Keratinocyte (primary cell): ENCODE measurements at regions not wholly inside any gene's neighbourhood (a gene's known extent, or its start where the extent isn't known, plus 50 kb on each side); places are given as distances from the start of the nearest gene placed in this dataset.

ENCODE experiments used
- DNase-seq: peaks from one replicate; pipeline ENCODE4 v3.0.0-alpha.2; 2011; ENCODE audit warnings: low read depth, missing footprints, low spot score
- FAIRE-seq: peaks from 2 replicates; lab custom pipeline; 2011; peaks lifted over from hg19 to GRCh38; lab: Jason Lieb, UNC
- H2AFZ ChIP-seq: 2 replicates; pipeline ENCODE4 v1.6.0; 2012; ENCODE audit warnings: low read length, control low read depth, inconsistent platforms; ENCODE audit not compliant: control insufficient read depth
- H3K27ac ChIP-seq: 2 replicates; pipeline ENCODE4 v1.5.1; 2011; ENCODE audit warnings: low read length; ENCODE audit not compliant: control insufficient read depth, insufficient read depth
- H3K27me3 ChIP-seq: 3 replicates; pipeline ENCODE4 v1.6.0; 2011; ENCODE audit warnings: low read length; ENCODE audit not compliant: control insufficient read depth, insufficient read depth; ENCODE audit errors: extremely low read depth
- H3K36me3 ChIP-seq, 2 experiments: 2 replicates in 1 of 2; 3 replicates in 1 of 2; pipeline ENCODE4 v1.5.1; 2011; ENCODE audit warnings: low read length in 2 of 2, mild to moderate bottlenecking in 1 of 2; ENCODE audit not compliant: control insufficient read depth in 2 of 2, insufficient read depth in 2 of 2; ENCODE audit errors: extremely low read depth in 1 of 2
- H3K4me1 ChIP-seq: 3 replicates; pipeline ENCODE4 v1.5.1; 2011; ENCODE audit warnings: low read length; ENCODE audit not compliant: control insufficient read depth, insufficient read depth; ENCODE audit errors: extremely low read depth
- H3K4me2 ChIP-seq: 3 replicates; pipeline ENCODE4 v1.6.0; 2011; ENCODE audit warnings: low read depth, low read length; ENCODE audit not compliant: control insufficient read depth, insufficient read depth; ENCODE audit errors: extremely low read depth
- H3K4me3 ChIP-seq, 3 experiments: fragments of 200-600 bp in 1 of 3; sonication (generic) in 1 of 3; 2 replicates in 2 of 3; 3 replicates in 1 of 3; pipeline ENCODE4 v1.5.1; 2011 to 2016; ENCODE audit warnings: low read length in 3 of 3, mild to moderate bottlenecking in 3 of 3, control low read depth in 2 of 3, inconsistent platforms in 1 of 3, low read depth in 1 of 3, mixed read lengths in 1 of 3, mixed run types in 1 of 3, moderate library complexity in 1 of 3; ENCODE audit not compliant: control insufficient read depth in 2 of 3, insufficient read depth in 2 of 3; ENCODE audit errors: extremely low read depth in 1 of 3
- H3K79me2 ChIP-seq: 2 replicates; pipeline ENCODE4 v1.6.0; 2012; ENCODE audit warnings: low read length; ENCODE audit not compliant: control insufficient read depth, insufficient read depth
- H3K9ac ChIP-seq: 3 replicates; pipeline ENCODE4 v1.6.0; 2011; ENCODE audit warnings: low read length; ENCODE audit not compliant: control insufficient read depth, insufficient read depth; ENCODE audit errors: extremely low read depth
- H3K9me1 ChIP-seq: 3 replicates; pipeline ENCODE4 v1.6.0; 2011; ENCODE audit warnings: low read length; ENCODE audit not compliant: control insufficient read depth, insufficient read depth; ENCODE audit errors: extremely low read depth
- H3K9me3 ChIP-seq: 2 replicates; pipeline ENCODE4 v1.5.1; 2012; ENCODE audit warnings: low read depth, low read length; ENCODE audit not compliant: control insufficient read depth
- H4K20me1 ChIP-seq: 3 replicates; pipeline ENCODE4 v1.6.0; 2011; ENCODE audit warnings: low read length; ENCODE audit not compliant: control insufficient read depth, insufficient read depth; ENCODE audit errors: extremely low read depth
- CTCF ChIP-seq, 3 experiments: IDR thresholded peaks in 1 of 3; conservative IDR thresholded peaks in 1 of 3; optimal IDR thresholded peaks in 1 of 3; 2 replicates in 2 of 3; 3 replicates in 1 of 3; pipeline versions ENCODE3 to v1.5.1; 2011; ENCODE audit warnings: low read length in 3 of 3, mild to moderate bottlenecking in 3 of 3, moderate library complexity in 2 of 3, control low read depth in 1 of 3, inconsistent platforms in 1 of 3; ENCODE audit not compliant: insufficient read depth in 2 of 3; ENCODE audit errors: extremely low read depth in 1 of 3
- EZH2 ChIP-seq: IDR thresholded peaks from one replicate; pipeline ENCODE4 v1.6.1; 2012; ENCODE audit warnings: inconsistent platforms, mild to moderate bottlenecking, low read length, moderate library complexity
- dilution Hi-C: fragments of 300-500 bp; cut with MboI; formaldehyde crosslinking; loops from one replicate; pipeline ENCODE4 v1.7.0; 2020; ENCODE audit warnings: low sequenced_read_pairs; ENCODE audit not compliant: extremely low pct_ligation_motif_present

GRCh38 chr2:7792031-7792651, 874.9 kb downstream of the RNF144A start:
- Histone ChIP-seq H3K27me3 (no peaks in the 10 kb centered on the region), H4K20me1 (no peaks in the 10 kb centered on the region), H3K9ac (no peak overlapping the region), H2AFZ (no peak overlapping the region), H3K79me2 (no peaks in the 10 kb centered on the region), H3K36me3 (no peaks in the 10 kb centered on the region), H3K4me1 (no peaks in the 10 kb centered on the region), H3K4me3 (no peak overlapping the region), H3K9me3 (no peaks in the 10 kb centered on the region), H3K9me1 (no peaks in the 10 kb centered on the region), H3K4me2 (no peak overlapping the region), H3K27ac (no peak overlapping the region)
- dilution Hi-C loops, result no loop called here
- no peak for DNase-seq
- no peak for FAIRE-seq
- TF ChIP-seq CTCF (optimal IDR thresholded peaks at IDR 0.05 in 1 of 3, IDR thresholded peaks at IDR 0.05 in 1 of 3, conservative IDR thresholded peaks at IDR 0.05 in 1 of 3; ENCODE audit: extremely low read depth in 1 of 3, insufficient read depth in 2 of 3, low read length in 3 of 3) (no peak), EZH2 (no peak)

GRCh38 chr2:7795778-7796563, 878.8 kb downstream of the RNF144A start:
- H4K20me1 ChIP-seq, result no peaks in the 10 kb centered on the region
- no peaks in the 10 kb centered on the region for H3K4me1 ChIP-seq
- H3K36me3 ChIP-seq, result no peaks in the 10 kb centered on the region
- H3K27ac ChIP-seq, result no peak overlapping the region
- no peaks in the 10 kb centered on the region for H3K9me1 ChIP-seq
- H3K79me2 ChIP-seq, result no peaks in the 10 kb centered on the region
- H3K4me2 ChIP-seq, result peak overlapping the region; percentile 12
- no peaks in the 10 kb centered on the region for H3K9me3 ChIP-seq
- no peaks in the 10 kb centered on the region for H3K27me3 ChIP-seq
- H3K9ac ChIP-seq, result no peak overlapping the region
- no peak for TF ChIP-seq EZH2
- TF ChIP-seq CTCF (optimal IDR thresholded peaks at IDR 0.05 in 1 of 3, IDR thresholded peaks at IDR 0.05 in 1 of 3, conservative IDR thresholded peaks at IDR 0.05 in 1 of 3; ENCODE audit: extremely low read depth in 1 of 3, insufficient read depth in 2 of 3, low read length in 3 of 3), result no peak
- no peak overlapping the region for H3K4me3 ChIP-seq
- no peak for FAIRE-seq
- H2AFZ ChIP-seq, result peak overlapping the region; percentile 21
- dilution Hi-C loops, result no loop called here
- DNase-seq, result no peak
